T-helper 9 cell (primary cell): ENCODE measurements at regions not wholly inside any gene's neighbourhood (a gene's known extent, or its start where the extent isn't known, plus 50 kb on each side); places are given as distances from the start of the nearest gene placed in this dataset.

Source experiments
- DNase-seq: peaks from one replicate; pipeline ENCODE4 v3.0.0-alpha.2; 2020

DNA sequence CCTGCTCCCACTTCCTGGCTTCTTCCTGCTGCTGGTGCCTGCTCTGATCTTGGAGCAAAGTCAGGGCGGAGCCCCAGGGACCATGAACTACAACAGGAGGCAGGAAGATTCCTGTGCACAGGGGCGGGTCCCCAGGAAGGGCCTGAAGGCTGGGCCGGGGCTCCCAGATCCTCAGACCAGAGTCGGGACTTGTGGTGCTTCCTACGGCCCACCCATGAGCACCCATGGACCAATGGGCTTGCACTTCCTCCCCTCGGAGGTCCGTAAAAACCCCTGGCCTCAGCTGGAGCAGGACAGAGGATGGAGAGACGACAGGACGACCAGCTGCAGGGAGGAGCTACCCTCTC is 1287.1 kb downstream of the TMEM121 start:
- DNase-seq = no peak

DNA sequence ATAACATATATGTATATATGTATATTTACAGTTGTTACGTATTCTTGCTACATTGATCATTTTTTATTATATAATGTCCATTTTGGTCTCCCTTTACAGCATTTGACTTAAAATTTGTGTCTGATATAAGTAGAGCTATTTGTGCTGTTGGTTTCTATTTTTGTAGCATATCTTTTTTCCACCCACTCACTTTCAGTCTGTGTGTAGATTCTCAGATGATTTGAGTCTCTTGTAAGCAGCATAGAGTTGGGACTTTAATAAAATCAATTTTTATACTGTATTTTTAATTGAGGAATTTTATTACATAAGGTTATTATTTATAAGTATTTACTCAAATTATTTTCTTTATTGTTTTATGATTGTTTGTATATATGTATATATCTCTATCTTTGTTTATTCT is 1293.7 kb downstream of the TMEM121 start:
- no peak for DNase-seq

DNA sequence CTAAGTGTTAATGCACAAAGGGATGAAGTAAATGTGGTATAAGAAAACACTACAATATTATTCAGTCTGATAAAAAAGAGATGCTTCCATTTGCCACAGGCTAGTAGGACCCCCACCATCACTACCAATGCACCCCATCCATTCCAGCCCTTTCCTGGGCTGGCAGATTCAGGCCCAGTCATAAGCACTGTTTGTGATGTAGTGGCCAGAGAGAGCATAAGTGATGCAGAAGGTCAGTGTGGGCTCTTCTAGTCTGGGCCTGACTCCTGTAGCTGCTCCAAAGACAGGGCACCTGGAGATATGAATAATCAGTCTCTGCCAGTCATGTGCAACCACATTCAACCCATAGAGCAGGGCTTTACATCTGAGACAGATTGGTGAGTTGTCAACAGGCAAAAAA is 1294.7 kb downstream of the TMEM121 start:
- DNase-seq = no peak

DNA sequence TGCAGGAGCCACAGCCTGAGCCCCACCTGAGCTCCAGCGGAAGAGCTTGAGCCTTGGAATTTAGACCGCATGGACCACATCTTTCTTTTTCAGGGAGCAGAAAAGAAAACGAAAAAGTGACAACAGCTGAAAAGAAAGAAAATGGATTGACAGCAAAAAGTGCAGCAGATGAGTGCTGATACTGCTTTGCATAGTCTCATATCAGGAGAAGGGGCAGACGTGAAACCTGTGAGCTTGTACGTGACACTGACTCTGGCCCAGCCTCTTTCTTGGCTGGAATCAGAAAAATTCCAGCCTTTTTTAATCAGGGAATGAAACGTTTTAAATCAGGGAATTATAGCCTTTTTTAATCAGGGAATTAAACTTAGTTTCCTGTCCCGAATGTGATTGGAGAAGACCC is 1296.5 kb downstream of the TMEM121 start:
- DNase-seq = no peak

DNA sequence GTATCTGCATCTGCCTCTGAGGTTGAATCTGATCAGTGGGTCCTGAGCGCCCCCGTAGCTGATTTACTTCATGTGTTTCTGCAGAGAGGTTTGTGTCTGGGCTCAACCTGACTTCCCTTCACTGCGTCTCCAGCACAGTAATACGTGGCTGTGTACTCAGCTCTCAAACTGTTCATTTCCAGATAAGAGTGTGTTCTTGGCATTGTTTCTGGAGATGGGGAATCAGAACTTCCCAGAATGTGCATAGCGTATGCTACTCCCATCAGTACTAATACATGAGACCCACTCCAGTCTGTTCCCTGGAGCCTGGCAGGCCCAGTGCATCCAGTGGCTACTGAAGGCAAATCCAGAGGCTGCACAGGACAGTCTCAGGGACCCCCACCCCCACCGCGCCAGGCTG is 1297.2 kb downstream of the TMEM121 start:
- DNase-seq = no peak

DNA sequence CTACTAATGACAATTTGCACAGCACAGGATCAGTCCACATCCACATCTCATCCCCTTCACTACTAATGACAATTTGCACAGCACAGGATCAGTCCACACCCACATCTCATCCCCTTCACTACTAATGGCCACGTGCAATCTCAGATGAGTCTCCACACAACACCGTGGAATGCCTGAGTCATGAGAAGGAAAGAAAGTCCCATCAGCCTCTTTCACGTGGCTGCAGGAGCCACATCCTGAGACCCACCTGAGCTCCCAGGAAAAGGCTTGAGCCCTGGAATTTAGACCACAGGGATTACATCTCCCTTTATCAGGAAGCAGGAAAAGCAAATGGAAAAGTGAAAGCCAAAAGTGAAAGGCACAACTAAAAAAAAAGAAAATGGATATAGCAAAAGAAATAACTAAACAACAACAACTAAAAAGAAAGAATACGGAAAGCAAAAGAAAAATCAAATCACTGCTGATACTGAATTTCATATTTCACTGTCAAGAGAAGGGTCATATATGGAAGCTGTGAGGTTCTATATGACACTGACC is 1300.5 kb downstream of the TMEM121 start:
- no peak for DNase-seq

DNA sequence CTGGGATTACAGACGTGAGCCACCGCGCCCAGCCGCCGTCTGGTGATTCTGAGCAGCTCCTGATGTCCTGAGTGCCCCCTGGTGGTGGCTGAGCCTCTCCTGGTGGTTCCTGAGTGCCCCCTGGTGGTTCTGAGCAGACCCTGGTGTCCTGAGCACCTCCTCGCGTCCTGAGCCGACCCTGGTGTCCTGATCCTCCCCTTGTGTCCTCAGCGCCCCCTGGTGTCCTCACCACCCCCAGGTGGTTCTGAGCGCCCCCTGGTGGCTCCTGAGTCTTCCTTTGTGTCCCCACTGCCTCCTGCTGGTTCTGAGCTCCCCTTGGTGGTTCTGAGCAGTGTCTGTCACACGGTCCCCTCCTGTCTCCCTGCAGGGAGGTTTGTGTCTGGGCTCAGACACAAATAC is 1304.9 kb downstream of the TMEM121 start:
- peak; percentile 35 for DNase-seq

DNA sequence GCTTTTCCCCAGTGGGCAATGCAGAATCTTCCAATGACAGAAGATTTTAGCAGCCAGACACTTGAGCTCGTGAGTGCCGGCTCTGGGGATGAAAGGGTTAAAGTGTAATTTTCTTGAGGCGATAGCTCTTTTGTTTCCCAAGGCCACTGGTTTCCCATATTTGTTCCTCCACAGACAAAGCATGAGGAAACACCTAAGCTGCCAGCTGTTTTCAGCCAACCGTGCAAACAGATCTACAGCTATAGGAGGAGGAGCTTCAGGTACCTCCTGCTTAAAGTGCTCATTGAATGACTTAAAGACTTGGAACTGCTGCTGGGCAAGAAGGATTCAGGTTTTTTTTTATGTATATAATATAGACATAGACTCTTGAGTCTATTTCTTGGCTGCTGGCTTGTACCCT is 1311.5 kb downstream of the TMEM121 start:
- DNase-seq = no peak

DNA sequence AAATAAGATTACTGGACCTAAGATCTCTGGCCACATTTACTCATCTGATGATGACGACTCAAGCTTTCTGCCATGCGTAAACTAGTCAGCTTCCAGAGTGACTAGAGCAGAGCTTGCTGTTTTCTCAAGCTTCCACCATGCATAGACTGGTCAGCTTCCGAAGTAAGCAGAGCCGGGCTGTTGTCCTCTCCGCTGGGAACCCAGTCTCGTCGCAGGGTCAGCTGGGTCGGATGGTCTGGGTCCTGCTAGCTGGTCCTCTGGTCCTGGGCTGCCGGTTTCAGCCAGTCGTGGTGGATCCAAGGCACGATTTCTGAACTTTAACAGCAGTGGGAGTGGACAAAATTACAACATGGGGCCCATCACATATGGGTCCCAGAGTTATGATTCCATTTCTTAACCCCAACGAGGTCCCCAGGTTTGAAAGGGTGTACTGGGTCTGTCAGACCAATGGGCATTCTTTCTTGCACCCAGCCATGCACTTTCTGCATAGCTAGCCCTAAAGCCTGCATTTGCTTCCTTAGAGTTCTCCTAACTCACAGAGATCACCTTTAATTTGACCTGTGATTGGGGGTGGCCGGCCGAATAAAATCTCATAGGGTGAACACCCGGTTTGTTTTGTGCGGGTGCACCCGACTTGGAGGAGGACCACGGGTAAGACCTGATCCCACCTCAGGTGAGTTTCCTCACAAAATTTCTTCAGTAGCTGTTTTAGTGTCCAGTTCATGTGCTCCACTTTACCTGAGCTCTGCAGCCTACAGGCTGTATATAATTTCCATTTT is 1312.8 kb downstream of the TMEM121 start:
- DNase-seq = no peak

DNA sequence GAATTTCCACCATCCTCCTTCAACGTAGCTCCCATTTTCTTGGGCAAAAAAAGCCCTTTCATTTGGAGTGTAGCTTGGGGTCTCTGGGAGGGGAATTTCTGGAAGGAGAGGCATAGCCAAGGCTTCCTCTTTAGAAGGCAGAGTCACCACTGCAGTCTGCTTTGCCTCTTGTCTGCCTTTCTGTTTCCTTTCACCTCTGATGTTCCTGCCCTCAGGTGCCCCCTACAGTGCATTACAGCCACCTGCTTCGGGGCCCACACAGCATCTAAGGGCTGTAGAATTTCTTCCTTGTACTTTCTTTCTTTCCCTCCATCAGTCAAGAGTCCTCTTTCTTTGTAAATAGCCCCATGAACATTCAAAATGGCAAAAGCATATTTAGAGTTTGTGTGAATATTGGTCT is 1313.9 kb downstream of the TMEM121 start:
- DNase-seq = no peak

DNA sequence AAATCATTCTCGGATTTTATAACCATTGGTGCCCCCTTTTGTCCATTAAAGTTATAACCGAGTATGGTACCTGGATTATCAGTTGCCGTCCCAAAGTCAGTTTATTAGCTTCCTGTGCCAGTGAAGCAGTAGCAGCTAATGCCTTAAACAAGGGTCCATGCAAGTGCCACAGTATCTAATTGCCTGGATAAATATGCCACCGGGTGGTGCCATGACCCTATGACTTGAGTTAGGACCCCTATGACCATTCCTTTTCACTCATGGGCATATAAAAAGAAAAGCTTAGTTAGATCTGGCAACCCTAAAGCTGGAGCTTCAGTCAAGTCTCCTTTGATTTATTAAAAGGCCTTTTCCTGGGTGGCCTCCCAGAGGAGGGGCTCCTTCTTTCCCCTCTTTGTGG is 1314.6 kb downstream of the TMEM121 start:
- no peak for DNase-seq

DNA sequence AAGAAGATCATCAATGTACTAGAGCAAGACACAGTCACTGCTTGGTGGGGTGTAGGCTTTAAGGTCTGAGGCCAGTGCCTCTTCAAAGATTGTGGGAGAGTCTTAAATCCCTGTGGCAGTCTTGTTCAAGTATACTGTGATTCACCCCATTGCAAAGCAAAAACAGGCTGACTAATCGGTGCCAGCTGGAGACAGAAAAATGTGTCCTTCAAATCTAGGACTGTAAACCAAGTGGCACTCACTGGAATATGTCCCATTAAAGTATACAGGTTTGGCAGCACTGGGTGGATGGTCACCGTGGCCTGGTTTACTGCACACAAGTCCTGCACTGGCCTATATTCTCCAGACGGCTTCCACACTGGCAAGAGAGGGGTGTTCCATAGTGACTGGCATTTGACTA is 1315.3 kb downstream of the TMEM121 start:
- DNase-seq = no peak

DNA sequence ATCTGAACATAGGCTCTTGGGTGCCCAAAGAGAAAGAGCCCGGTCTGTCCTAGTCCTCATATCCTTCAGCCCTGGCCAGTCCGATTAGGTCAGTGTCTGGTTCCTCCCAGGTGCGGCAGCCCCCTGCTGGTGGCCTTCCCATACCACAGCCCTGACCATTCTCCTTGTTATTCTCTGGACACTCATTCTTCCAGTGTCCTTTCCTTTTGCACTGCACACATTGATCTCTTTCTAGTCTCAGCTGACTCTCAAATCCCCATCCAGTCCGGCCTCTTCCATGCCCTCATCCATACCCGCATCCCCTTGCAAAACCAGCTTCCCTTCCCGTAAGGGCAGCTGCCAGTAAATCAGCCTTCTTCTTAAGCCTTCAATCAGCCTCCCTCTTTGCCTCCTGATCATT is 1316.3 kb downstream of the TMEM121 start:
- no peak for DNase-seq

DNA sequence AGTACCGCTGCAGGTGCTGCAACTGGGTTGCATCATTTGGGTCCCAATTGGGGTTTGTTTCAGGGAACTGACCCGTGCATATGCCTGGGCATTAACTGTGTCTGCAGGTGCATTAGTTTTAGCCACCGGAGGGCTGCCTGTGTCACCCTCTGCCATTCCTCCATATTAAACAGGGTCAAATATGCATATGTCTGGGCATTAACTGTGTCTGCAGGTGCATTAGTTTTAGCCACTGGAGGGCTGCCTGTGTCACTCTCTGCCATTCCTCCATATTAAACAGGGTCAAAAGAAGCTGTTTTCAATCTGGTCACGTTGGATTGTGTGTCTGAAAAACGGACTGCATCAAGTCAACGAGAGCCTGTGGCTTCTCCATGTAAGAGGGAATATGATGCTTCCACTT is 1317.0 kb downstream of the TMEM121 start:
- DNase-seq = no peak

DNA sequence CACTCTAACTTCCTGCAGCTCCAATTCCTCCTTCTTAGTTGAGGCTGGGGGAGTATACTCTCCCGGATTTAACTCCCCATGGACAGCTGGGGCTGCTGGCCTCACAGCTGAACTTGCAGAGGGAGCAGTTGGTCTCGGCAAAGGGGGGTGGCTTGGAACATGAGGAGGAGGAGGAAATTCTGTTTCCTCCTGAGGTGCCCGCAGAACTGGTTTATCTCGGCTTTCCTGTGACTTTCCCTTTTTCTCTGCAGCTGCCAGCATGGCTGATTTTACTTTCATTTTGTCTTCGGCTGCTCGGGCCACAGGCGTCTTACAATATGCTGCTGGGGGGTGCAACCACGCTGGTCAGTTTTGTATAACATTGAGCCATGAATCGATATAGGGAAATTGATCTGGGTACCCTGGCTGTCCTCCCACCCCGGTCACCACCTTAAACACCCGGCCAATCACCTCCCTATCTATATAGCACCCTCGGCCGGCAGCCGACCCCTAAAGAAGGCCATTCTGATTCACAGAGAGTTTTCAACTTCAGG is 1317.6 kb downstream of the TMEM121 start:
- peak; percentile 9 for DNase-seq

DNA sequence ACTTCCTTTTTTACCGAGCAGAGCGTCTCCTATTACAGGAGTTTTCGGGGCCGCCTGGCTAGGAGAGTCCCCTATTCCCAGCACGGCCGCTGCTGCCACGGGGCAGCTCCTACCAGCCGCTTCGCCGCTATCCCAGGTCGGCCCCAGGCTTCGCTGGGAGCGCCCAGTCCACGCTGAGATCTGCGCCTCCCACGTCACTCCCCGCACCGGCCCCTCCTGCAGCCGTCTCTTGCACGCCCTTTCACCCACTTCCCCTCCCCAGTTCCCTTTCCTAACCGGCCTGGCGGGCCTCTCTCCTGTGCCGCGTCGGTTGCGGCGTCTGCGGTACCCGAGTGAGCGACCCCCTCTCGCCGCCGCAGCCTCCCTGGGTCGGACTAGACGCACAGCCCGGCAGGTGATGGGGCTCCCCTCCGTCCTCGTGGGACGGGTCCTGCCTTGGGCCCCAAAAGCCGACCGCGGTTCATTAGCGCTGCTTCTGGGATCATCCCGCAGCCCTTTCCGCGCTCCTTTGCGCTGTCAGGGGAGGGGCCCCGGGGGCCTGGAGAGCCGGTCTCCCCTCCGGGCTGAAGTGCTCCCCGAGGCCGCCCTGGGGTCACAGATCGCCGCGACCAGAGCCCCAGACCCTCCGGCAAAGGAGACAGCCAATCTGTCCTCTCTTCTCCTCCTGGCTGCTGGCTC is 1318.4 kb downstream of the TMEM121 start:
- DNase-seq = peak; percentile 49

DNA sequence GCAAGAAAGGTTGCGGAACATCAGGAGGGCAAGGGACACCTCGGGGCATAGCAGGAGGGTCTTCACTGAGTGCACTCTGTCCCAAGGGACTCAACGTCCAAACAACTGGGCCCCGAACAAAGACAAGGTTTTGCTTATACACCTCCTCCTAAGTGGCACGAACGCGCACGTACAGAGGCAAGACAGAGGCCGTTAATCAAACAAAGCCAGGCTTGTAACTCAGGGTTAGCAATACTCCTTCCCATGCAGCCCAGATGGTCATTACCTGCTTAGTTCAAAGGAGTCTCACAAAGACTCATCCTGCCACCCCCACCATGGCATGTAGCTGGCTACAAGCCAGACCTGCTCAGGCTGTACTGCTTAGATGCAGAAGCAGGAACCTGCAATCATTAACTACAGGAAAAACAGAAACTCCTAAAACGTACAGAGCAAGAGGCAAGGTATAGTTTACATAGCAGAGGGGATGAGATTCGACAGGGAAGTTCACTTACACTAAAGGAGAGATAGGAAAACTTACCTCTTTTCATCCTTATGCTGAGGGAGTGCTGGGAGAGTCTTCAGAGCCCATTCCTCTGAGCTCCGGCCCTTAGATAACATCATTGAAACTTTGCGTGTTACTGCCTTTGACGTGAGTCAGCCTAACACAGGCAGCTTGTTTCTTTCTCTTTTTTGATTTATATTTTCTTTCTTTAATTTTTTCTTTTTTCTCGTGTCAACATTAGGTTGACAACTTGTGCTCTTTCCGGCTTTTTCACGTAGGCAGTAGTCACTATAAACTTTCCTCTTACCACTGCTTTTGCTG is 1319.1 kb downstream of the TMEM121 start:
- DNase-seq = no peak

DNA sequence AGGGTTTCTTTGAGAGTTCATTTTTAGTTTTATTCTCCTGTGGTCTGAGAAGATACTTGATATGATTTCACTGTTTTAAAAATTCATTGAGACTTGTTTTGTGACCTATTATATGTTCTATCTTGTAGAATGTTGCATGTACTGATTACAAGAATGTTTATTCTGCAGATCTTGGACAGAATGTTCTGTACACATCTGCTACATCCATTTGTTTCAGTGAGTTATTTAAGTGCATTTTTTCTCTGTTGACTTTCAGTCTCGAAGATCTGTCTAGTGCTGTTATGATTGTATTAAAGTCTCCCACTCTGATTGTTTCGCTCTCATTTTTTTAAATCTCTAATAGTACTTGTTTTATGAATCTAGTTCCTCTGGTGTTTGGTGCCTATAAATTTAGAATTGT is 1319.8 kb downstream of the TMEM121 start:
- no peak for DNase-seq

DNA sequence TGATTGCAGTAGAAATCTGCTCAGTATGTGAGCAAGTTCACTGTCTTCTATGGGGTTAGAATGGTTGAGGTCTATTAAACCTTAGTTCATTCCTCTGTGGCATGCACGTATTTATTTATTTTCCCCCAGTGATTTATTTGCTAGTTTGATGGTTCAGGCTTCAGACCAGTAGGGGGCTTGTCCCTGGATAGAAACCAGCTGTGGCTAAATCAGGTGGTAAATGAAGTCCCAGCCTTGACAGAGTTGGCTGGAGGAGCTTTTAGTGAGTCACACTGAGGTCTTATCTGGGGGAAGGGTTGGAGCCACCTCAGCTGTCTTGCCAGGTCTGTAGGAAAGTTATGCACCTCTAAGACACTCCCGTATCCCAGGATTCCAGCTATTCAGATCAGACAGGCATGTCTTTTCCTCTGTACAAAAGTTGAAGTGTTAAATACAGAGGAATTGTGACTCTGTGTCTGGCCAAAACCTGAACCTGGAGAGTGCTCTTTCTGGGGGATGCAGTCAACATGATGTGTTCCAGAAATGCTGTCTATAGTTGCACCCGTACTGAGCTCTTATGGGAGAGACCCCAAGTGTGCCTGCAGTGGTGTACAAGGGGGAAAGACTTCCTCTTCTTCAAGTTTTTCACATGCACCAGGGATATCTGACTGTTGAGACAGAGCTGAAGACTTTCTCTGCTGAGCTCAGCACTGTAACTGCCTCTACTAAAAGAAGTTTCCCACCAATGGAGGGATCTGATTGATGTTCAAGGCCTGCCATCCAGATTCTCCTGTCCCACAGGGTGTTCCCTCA is 1322.1 kb downstream of the TMEM121 start:
- DNase-seq = no peak

DNA sequence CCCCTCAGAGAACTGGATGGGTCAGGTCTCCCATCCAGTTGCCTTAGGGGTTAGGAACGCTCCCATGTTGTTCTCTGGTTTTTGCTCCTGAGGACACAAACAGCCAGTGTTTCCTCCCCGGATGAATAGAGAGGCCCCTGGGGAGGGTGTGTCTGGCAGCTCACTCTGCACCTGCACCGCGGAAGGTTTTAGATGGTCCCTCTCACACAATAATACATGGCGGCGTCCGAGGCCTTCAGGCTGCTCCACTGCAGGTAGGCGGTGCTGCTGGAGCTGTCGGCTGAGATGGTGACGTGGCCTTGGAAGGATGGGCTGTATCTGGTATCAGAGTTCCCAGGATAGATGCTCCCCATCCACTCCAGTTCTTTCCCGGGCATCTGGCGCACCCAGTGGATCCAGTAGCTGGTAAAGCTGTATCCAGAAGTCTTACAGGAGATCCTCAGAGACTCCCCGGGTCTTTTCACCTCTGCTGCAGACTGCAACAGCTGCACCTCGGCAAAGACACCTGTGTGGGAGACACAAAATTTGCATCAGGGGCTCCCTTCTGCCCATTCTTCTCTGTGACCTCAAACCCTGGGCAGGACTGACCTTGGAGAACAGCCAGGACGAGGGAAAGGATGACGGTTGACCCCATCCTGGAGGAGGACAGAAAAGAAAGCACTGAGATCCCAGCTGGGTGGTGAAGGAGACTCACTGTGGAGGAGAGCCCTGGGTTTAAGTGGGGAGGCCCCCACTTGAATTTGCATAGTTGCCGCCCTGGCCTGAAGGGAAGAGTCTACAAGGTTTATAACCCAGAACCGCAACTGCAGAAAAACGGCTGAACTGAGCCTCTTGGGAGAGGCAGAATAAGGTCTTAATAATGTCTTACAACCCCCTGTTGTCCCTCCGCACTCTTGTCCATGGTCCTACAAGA is 1324.8 kb downstream of the TMEM121 start:
- no peak for DNase-seq
